ENCODE measurements at regions not wholly inside any gene's neighbourhood (a gene's known extent, or its start where the extent isn't known, plus 50 kb on each side); places are given as distances from the start of the nearest gene placed in this dataset.
"Not testable (repeated sequence)": the region's sequence is repeated elsewhere in the genome, so short reads cannot be mapped to it uniquely, and the experiment has no call there.

- peaks cover 6% of the 10 kb centered on the region for H3K27me3 ChIP-seq (ENCODE audit: control insufficient read depth, insufficient read depth, low read length)
- TF ChIP-seq, protein P1, sequence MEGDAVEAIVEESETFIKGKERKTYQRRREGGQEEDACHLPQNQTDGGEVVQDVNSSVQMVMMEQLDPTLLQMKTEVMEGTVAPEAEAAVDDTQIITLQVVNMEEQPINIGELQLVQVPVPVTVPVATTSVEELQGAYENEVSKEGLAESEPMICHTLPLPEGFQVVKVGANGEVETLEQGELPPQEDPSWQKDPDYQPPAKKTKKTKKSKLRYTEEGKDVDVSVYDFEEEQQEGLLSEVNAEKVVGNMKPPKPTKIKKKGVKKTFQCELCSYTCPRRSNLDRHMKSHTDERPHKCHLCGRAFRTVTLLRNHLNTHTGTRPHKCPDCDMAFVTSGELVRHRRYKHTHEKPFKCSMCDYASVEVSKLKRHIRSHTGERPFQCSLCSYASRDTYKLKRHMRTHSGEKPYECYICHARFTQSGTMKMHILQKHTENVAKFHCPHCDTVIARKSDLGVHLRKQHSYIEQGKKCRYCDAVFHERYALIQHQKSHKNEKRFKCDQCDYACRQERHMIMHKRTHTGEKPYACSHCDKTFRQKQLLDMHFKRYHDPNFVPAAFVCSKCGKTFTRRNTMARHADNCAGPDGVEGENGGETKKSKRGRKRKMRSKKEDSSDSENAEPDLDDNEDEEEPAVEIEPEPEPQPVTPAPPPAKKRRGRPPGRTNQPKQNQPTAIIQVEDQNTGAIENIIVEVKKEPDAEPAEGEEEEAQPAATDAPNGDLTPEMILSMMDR (IDR thresholded peaks at IDR 0.05; ENCODE audit: insufficient read depth, low read depth, low read length): no peak
- H3K4me3 ChIP-seq (ENCODE audit: low read depth, low read length): no peak overlapping the region
- no peak for DNase-seq (ENCODE audit: low read depth)
- ChIA-PET POLR2A (no interaction called here), CTCF (no interaction called here)
- no peaks in the 10 kb centered on the region for H3K36me3 ChIP-seq (ENCODE audit: control insufficient read depth, insufficient read depth, low read length)
Measured at GRCh38 chr2:242015108-242016065, 145.9 kb downstream of the RTP5 start.

- no peaks in the 10 kb centered on the region for H3K36me3 ChIP-seq (ENCODE audit: control insufficient read depth, insufficient read depth, low read length)
- POLR2A ChIA-PET: no interaction called here
- TF ChIP-seq, protein P1 (IDR thresholded peaks at IDR 0.05; ENCODE audit: insufficient read depth, low read depth, low read length): no peak
- H3K4me3 ChIP-seq (ENCODE audit: low read depth, low read length): no peak overlapping the region
- DNase-seq (ENCODE audit: low read depth): no peak
- H3K27me3 ChIP-seq (ENCODE audit: control insufficient read depth, insufficient read depth, low read length): peaks cover 8% of the 10 kb centered on the region
- CTCF ChIA-PET: no interaction called here
Measured at GRCh38 chr2:242017086-242017485, 147.6 kb downstream of the RTP5 start.

- H3K27me3 ChIP-seq (ENCODE audit: control insufficient read depth, insufficient read depth, low read length): peaks cover 14% of the 10 kb centered on the region
- H3K4me3 ChIP-seq (ENCODE audit: low read depth, low read length); POLR2A ChIA-PET; CTCF ChIA-PET; DNase-seq (ENCODE audit: low read depth); H3K36me3 ChIP-seq (ENCODE audit: control insufficient read depth, insufficient read depth, low read length): not testable (repeated sequence)
Measured at GRCh38 chr2:242018416-242018815, 148.9 kb downstream of the RTP5 start.

DNA sequence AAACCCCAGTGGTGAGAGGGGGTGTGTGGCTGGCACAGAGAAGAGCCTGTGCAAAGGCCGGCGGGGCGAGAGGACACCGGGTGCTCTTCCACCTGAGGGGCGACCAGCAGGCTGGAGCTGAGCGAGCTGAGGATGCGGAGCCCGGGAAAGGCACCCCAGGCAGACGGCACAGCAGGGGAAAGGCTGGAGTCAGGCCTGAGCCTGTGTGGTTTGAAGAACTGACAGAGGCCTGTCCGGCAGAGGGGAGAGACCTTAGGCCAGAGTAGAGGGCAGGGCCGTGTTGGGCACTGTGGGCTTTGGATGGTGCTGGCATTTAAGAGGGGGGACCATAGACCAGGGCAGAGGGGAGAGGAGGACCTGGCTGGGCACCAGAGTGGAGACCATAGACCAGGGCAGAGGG is 149.8 kb downstream of the RTP5 start:
- no peak for DNase-seq (ENCODE audit: low read depth)
- peaks cover 15% of the 10 kb centered on the region for H3K27me3 ChIP-seq (ENCODE audit: control insufficient read depth, insufficient read depth, low read length)

DNA sequence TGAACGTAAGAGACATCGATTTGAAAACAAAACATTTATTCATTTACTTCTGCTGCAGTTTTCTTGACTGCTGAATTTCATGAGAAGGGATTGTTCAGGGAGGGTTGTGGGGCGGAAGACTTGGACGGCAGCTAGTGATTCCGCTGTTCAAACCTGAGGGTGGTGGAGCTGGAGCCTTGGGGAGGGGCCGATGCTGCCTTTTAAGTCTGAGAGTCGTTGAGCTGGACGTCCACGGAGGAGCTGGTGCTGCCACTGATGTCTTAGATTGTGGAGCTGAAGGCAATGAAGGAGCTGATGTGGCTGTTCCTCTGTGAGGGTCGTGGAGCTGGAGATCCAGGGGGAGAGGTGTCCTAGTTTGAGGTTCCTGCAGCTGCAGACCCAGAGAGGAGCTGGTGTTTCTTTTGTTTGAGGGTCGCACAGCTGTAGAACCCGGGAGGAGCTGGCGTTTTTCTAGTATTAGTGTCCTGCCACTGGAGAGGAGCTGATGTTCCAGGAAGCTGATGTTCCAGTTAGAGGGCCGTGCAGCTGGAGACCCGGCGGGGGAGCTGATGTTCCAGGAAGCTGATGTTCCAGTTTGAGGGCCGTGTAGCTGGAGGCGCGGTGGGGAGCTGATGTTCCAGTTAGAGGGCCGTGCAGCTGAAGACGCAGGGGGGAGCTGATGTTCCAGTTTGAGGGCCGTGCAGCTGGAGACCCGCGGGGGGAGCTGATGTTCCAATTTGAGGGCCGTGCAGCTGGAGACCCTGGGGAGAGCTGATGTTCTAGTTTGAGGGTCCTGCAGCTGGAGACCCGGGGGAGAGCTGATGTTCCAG is 150.9 kb downstream of the RTP5 start:
- CTCF ChIA-PET: interaction anchor here (0.6 to 1.0 kb wide), 4 partner anchors 10 to 116 kb away, joined by 3 to 4 read pairs (median 4); no protein-coding TSS in a partner anchor
- no peak overlapping the region for H3K4me3 ChIP-seq (ENCODE audit: low read depth, low read length)
- H3K27me3 ChIP-seq (ENCODE audit: control insufficient read depth, insufficient read depth, low read length): peaks cover 20% of the 10 kb centered on the region
- POLR2A ChIA-PET: no interaction called here
- TF ChIP-seq, protein P1 (IDR thresholded peaks at IDR 0.05; ENCODE audit: insufficient read depth, low read depth, low read length): peak; percentile 23; the same call in 1 of the 2 replicates
- H3K36me3 ChIP-seq (ENCODE audit: control insufficient read depth, insufficient read depth, low read length): no peaks in the 10 kb centered on the region
- no peak for DNase-seq (ENCODE audit: low read depth)

More for the DNA sequence above, 149.8 kb downstream of the RTP5 start:
- ChIA-PET CTCF (no interaction called here), POLR2A (no interaction called here)
- Histone ChIP-seq H3K4me3 (ENCODE audit: low read depth, low read length) (no peak overlapping the region), H3K36me3 (ENCODE audit: control insufficient read depth, insufficient read depth, low read length) (no peaks in the 10 kb centered on the region)
- TF ChIP-seq, protein P1 (IDR thresholded peaks at IDR 0.05; ENCODE audit: insufficient read depth, low read depth, low read length): no peak

All from BJ (cell line).